HG03442 (cell line): ENCODE measurements at regions not wholly inside any gene's neighbourhood (a gene's known extent, or its start where the extent isn't known, plus 50 kb on each side); places are given as distances from the start of the nearest gene placed in this dataset.

Source experiments
- ATAC-seq: cut with Tn5 transposase; IDR thresholded peaks from one replicate; pipeline ENCODE4 v1.9.1; 2021; ENCODE audit warnings: mild to moderate bottlenecking, moderate library complexity; ENCODE audit not compliant: unreplicated experiment

DNA sequence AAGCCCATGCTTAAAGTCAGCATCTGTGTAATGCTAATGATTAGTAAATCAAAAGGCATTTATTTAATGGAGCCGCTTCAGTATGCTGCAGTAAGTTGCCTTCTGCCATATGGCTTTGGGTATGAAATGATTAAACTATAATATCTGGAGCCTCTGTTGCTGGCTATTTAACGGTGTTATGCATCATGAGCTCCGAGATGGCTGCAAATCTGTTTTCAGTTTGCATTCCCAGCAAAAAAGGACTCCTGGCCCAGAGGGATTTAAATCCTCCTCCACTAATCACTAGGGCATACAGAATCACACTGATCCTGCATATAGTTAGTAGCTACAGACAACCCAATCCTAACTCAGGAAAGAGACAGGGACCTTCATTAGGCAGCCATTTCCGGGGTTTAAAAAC is 171.5 kb upstream of the EEA1 start:
- ATAC-seq, result no peak

DNA sequence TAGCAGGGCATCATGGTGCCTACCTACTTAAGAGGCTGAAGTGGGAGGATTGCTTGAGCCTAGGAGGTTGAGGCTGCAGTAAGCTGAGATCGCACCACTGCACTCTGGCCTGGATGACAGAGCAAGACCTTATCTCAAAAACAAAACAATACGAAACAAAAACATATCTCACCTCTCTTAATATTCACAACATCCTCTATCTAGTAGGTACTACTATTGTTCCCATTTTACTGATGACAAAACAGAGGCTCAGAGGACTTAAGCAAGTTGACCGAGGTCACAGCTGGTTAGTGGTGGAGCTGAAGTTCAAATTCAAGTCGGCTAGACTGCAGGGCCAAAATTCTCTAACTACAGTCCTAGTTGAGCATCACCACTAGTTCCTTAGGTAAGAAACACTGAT is 172.3 kb upstream of the EEA1 start:
- ATAC-seq, result no peak

DNA sequence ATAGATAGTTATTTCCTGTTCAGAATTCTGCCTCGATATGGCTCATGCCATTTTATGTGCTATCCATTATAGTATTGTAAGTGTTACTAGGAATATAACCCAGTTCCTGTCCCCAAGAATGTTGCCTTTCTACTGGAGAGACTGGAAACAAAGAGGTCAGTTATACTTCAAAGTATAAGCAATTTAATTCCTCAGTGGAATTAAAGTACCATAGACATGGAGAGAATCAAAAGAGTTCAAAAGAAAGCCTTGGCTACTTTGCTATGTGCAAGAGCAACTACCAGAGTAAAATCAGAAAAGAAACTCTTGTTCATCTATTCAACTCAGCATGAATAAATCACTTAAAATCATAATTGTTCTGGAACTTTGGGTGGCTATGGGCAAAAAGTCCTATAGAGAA is 173.2 kb upstream of the EEA1 start:
- ATAC-seq, result no peak

GRCh38 chr12:93102744-93103143 is 173.6 kb upstream of the EEA1 start:
- ATAC-seq, result no peak

- no peak for ATAC-seq
These were observed 174.1 kb upstream of the EEA1 start for GRCh38 chr12:93103154-93103553.

- ATAC-seq, result no peak
These were observed 175.4 kb upstream of the EEA1 start for GRCh38 chr12:93104535-93104934.

DNA sequence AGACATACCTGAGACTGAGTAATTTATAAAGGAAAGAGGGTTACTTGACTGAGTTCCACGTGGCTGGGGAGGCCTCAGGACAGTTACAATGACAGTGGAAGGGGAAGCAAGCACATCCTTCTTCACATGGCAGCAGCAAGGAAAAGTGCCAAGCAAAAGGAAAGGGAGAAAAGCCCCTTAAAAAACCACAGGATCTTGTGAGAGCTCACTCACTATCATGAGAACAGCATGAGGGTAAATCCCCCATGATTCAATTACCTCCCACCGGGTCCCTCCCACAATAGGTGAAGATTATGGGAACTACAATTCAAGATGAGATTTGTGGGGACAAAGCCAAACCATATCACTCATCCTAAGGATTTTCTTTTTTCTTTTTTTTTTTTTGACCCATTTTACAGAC is 177.8 kb upstream of the EEA1 start:
- no peak for ATAC-seq

DNA sequence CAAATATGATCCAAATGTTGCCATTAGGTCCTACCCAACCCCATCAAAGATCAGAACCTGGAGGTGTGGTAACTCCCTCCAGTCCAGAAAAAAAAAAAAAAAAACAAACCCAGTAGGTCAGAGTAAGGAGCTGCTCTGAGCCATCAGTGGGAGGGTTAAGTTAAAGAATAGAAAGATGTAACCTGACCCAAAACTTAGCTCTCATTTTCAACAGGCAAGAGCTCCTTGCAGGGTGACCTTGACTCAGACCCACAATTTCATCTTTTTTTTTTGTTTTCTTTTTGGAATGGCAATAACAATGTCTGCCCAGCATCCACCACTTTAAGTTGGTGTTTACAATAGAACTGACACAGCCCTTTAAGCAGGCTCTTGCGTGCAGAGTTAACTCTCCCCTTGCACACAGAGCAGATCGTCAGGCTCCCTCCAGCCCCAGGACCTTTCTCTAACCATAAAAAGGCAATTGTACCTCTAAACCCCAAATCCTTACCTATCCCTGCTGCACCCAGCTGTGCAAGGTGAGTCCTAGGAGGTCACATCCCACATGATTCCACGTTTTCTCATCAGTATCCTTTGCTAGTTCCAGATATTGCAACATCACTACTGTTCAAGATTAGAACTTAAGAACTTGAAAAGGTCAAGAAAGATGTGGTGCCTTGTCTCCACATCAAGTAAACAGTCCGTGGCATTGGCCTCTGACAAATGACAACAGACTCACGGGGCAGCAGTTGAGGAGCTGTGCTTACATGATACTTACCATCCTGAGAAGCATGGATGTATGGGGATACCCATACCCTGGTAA is 178.6 kb upstream of the EEA1 start:
- ATAC-seq, result no peak

- ATAC-seq, result no peak
These were observed 179.9 kb upstream of the EEA1 start for GRCh38 chr12:93108985-93109384.

DNA sequence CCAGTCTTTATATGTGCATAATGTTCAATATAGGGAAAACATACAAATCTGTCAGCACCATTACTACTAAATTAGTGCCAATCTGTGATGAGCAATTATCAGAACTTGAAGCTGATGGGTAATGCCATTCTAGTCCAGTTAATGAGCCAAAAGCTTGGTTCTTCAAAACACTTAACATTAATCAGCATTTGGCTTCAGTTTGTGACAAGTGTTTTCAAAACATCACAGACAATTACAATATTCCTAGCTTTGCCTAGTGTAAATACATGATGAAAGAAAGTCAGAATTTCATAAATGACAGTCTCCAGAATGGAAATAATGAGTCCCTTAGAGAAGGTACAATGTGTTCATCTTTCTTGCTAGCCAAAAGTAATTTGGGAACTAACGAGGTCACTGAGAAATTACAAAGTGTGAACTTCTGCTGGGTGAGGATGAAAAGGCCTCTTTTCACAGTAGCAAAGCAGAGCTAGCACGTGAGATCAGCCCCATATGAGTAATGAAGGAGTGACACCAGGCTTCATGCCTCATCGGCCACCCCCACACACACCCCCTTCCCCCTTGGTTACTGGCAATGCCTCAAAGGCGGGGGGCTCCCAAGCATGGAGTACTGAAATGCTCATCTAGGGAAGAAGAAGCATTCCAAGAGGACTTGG is 180.6 kb upstream of the EEA1 start:
- ATAC-seq, result peak; percentile 47

GRCh38 chr12:93111773-93112172 is 182.7 kb upstream of the EEA1 start:
- no peak for ATAC-seq

- no peak for ATAC-seq
These were observed 184.4 kb upstream of the EEA1 start for GRCh38 chr12:93113317-93114006.

GRCh38 chr12:93115198-93115601 is 186.1 kb upstream of the EEA1 start:
- no peak for ATAC-seq

DNA sequence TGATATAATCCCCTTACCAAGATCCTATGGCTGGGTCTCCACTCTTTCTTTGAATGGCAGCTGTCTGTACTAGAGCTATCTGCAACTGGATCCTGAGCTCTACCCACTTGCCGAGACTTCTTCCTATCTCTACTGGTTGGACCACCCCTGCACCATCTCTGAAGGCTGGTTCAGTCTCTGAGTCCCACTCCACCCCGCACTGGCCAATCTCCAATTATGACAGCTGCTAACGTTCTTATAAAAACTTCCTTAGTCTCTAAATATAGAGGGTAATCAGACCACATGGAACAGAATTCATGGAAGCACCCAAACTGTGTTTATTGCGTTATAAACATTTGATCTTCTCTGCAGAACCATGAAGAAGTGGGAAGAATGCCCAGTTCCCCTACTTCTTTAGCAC is 186.6 kb upstream of the EEA1 start:
- no peak for ATAC-seq

- no peak for ATAC-seq
These were observed 187.5 kb upstream of the EEA1 start for GRCh38 chr12:93116632-93117031.

GRCh38 chr12:93121729-93122488 is 192.8 kb upstream of the EEA1 start:
- ATAC-seq, result no peak

DNA sequence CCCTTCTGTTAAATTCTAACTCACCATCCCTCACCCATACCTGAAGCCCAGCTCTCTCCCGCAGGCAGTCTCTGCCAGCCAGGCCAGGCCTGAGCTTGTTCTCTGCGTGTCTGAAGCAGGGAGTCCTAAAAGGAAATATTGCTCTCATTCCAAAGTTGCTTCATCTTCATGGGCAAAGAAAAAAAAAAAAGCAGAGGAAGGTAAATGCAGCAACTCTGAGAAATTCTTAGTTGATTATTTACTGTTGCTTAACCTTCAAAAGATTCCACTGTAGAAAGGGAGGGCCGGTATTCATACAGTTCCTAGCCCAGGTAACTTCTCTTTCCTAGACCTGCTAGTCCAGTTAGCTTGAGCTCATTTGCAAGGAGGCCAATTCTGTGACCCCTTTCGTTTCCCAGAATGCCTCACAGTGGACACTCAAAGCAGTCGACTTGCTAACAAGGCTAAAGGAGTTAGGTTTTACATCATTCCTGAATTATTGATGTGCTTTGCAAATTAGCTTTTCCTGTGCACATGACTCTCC is 193.5 kb upstream of the EEA1 start:
- ATAC-seq, result no peak

GRCh38 chr12:93125126-93125525 is 196.0 kb upstream of the EEA1 start:
- ATAC-seq, result no peak

DNA sequence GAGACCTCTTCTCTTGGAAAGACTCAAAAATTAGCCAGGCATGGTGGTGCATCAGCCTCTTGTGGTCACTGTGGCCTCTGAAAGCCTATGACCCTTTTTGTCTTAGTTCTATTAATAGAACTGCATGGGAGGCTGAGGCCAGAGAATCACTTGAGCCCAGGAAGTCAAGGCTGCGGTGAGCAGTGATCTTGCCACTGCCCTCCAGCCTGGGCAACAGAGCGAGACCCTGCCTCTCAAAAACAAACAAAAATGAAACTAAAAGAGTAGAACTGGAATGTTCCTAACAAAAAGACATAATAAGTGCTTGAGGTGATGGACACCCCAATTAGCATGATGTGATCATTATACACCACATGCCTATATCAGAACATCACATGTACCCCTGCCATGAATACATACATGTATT is 197.0 kb upstream of the EEA1 start:
- peak; percentile 51 for ATAC-seq

DNA sequence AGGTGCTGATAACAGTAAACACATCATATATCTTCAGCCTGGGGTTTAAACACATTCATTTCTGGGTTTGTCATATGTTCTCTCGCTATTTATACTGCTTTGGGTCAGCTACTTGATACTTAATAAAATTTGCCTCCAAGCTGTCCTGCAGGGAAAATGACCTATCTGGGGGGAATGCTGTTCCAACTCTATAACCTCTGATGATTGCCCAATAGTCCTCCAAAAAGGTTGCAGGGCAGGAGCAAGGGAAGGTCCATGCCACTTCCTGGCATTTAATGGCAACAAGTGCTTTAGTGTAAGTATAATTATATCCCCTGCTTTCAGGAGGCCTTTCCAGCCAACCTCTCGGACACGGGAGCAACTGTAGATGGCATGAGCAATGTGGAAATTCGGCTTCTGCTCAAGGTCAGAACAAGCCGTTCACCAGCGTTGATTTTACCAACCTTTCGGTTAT is 198.0 kb upstream of the EEA1 start:
- ATAC-seq, result no peak
